DND-41 (cell line): ENCODE measurements at regions not wholly inside any gene's neighbourhood (a gene's known extent, or its start where the extent isn't known, plus 50 kb on each side); places are given as distances from the start of the nearest gene placed in this dataset.

Source experiments
- CTCF ChIP-seq: IDR thresholded peaks from 2 replicates; pipeline ENCODE4 v1.5.1; 2012; ENCODE audit warnings: borderline replicate concordance, low read length, moderate library complexity, mild to moderate bottlenecking; ENCODE audit not compliant: poor library complexity, severe bottlenecking; ENCODE audit errors: extremely low read depth
- EZH2 ChIP-seq: IDR thresholded peaks from 3 replicates; pipeline ENCODE4 v1.6.1; 2012; ENCODE audit warnings: borderline replicate concordance, low read depth, mild to moderate bottlenecking, moderate library complexity, low read length, inconsistent platforms; ENCODE audit not compliant: severe bottlenecking

- TF ChIP-seq CTCF (no peak), EZH2 (no peak)
Observed at GRCh38 chr4:138310498-138310897, 68.3 kb upstream of the SLC7A11 start.
